ENCODE measurements at regions not wholly inside any gene's neighbourhood (a gene's known extent, or its start where the extent isn't known, plus 50 kb on each side); places are given as distances from the start of the nearest gene placed in this dataset.
"Not testable (repeated sequence)": the region's sequence is repeated elsewhere in the genome, so short reads cannot be mapped to it uniquely, and the experiment has no call there.

- no peak overlapping the region for H3K27ac Mint-ChIP-seq
- DNase-seq (ENCODE audit: low spot score, unreplicated experiment): no peak
- no peaks in the 10 kb centered on the region for H3K36me3 Mint-ChIP-seq (ENCODE audit: insufficient read depth)
- peaks cover 12% of the 10 kb centered on the region for H3K9me3 Mint-ChIP-seq (ENCODE audit: low read depth)
- no peaks in the 10 kb centered on the region for H3K4me1 Mint-ChIP-seq (ENCODE audit: low read depth)
- H3K27me3 Mint-ChIP-seq: no peaks in the 10 kb centered on the region
- TF ChIP-seq, protein P1, sequence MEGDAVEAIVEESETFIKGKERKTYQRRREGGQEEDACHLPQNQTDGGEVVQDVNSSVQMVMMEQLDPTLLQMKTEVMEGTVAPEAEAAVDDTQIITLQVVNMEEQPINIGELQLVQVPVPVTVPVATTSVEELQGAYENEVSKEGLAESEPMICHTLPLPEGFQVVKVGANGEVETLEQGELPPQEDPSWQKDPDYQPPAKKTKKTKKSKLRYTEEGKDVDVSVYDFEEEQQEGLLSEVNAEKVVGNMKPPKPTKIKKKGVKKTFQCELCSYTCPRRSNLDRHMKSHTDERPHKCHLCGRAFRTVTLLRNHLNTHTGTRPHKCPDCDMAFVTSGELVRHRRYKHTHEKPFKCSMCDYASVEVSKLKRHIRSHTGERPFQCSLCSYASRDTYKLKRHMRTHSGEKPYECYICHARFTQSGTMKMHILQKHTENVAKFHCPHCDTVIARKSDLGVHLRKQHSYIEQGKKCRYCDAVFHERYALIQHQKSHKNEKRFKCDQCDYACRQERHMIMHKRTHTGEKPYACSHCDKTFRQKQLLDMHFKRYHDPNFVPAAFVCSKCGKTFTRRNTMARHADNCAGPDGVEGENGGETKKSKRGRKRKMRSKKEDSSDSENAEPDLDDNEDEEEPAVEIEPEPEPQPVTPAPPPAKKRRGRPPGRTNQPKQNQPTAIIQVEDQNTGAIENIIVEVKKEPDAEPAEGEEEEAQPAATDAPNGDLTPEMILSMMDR (IDR thresholded peaks at IDR 0.05; ENCODE audit: unreplicated experiment): no peak
- H3K4me3 Mint-ChIP-seq (ENCODE audit: low read depth): no peak overlapping the region
Measured at GRCh38 chr7:54439391-54439790, 102.8 kb upstream of the VSTM2A start.

GRCh38 chr7:54444046-54444686 is 98.0 kb upstream of the VSTM2A start:
- DNase-seq (ENCODE audit: low spot score, unreplicated experiment); H3K27ac Mint-ChIP-seq; H3K27me3 Mint-ChIP-seq; H3K9me3 Mint-ChIP-seq (ENCODE audit: low read depth); H3K4me3 Mint-ChIP-seq (ENCODE audit: low read depth); H3K4me1 Mint-ChIP-seq (ENCODE audit: low read depth); H3K36me3 Mint-ChIP-seq (ENCODE audit: insufficient read depth): not testable (repeated sequence)

GRCh38 chr7:54453168-54453567 is 89.0 kb upstream of the VSTM2A start:
- H3K27ac Mint-ChIP-seq; H3K4me3 Mint-ChIP-seq (ENCODE audit: low read depth); H3K4me1 Mint-ChIP-seq (ENCODE audit: low read depth); H3K27me3 Mint-ChIP-seq; H3K36me3 Mint-ChIP-seq (ENCODE audit: insufficient read depth); DNase-seq (ENCODE audit: low spot score, unreplicated experiment): not testable (repeated sequence)
- H3K9me3 Mint-ChIP-seq (ENCODE audit: low read depth): peaks cover 39% of the 10 kb centered on the region

DNA sequence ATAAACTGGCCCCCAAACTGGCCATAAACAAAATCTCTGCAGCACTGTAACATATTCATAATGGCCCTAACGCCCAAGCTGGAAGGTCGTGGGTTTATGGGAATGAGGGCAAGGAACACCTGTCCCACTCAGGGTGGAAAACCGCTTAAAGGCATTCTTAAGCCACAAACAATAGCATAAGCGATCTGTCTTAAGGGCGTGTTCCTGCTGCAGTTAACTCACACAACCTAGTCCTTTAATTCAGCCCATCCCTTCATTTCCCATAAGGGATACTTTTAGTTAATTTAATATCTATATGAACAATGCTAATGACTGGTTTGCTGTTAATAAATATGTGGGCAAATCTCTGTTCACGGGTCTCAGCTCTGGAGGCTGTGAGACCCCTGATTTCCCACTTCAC is 87.5 kb upstream of the VSTM2A start:
- not testable (repeated sequence) for H3K27me3 Mint-ChIP-seq; H3K36me3 Mint-ChIP-seq (ENCODE audit: insufficient read depth); H3K4me3 Mint-ChIP-seq (ENCODE audit: low read depth); H3K27ac Mint-ChIP-seq; H3K4me1 Mint-ChIP-seq (ENCODE audit: low read depth); DNase-seq (ENCODE audit: low spot score, unreplicated experiment)
- H3K9me3 Mint-ChIP-seq (ENCODE audit: low read depth): peaks cover 44% of the 10 kb centered on the region

DNA sequence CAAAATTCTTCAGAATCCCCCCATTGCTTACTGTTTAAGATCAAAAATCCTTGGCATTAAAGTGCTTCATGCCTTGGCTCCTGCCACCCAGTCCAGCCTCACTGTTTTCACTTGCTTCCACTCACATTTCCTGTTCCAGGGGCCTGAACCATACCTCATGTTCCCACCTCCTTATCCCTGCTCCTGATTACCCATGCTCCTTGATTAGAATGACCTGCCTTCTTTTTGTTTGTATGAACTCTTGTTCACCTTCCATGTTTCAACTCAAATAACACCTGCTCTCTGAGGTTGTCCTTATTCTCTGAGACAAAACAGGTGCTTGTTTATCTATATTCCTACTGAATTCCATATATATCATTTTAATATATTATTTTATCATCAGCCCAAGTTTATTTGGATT is 77.1 kb upstream of the VSTM2A start:
- no peak for DNase-seq (ENCODE audit: low spot score, unreplicated experiment)
- H3K4me3 Mint-ChIP-seq (ENCODE audit: low read depth): no peak overlapping the region
- H3K9me3 Mint-ChIP-seq (ENCODE audit: low read depth): no peaks in the 10 kb centered on the region
- H3K4me1 Mint-ChIP-seq (ENCODE audit: low read depth): peaks cover 3% of the 10 kb centered on the region
- H3K27me3 Mint-ChIP-seq: no peaks in the 10 kb centered on the region
- H3K27ac Mint-ChIP-seq: peak overlapping the region; percentile 17
- TF ChIP-seq, protein P1 (IDR thresholded peaks at IDR 0.05; ENCODE audit: unreplicated experiment): no peak
- no peaks in the 10 kb centered on the region for H3K36me3 Mint-ChIP-seq (ENCODE audit: insufficient read depth)

DNA sequence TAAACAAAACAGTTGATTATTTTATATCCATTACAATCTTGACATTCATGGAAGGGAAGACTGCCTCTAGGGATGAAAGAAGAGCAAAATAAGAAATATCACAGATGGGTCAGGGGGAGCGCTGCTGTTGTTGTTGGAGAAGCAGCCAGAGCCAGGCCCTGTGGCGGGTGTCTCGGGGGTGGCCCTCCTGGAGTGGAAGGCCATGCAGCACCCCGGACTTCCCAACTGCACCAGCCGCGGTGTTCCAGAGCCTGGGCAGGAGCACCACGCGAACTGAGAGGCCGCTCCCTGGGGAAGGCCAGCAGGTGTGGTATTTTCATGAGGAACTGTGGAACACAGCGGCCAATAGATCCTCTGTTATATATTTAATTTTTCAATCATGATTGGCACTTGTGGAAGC is 72.4 kb upstream of the VSTM2A start:
- no peak overlapping the region for H3K27ac Mint-ChIP-seq
- TF ChIP-seq, protein P1 (IDR thresholded peaks at IDR 0.05; ENCODE audit: unreplicated experiment): no peak
- no peak for DNase-seq (ENCODE audit: low spot score, unreplicated experiment)
- no peaks in the 10 kb centered on the region for H3K36me3 Mint-ChIP-seq (ENCODE audit: insufficient read depth)
- H3K4me3 Mint-ChIP-seq (ENCODE audit: low read depth): no peak overlapping the region
- H3K27me3 Mint-ChIP-seq: no peaks in the 10 kb centered on the region
- peaks cover 6% of the 10 kb centered on the region for H3K9me3 Mint-ChIP-seq (ENCODE audit: low read depth)
- peaks cover 3% of the 10 kb centered on the region for H3K4me1 Mint-ChIP-seq (ENCODE audit: low read depth)

DNA sequence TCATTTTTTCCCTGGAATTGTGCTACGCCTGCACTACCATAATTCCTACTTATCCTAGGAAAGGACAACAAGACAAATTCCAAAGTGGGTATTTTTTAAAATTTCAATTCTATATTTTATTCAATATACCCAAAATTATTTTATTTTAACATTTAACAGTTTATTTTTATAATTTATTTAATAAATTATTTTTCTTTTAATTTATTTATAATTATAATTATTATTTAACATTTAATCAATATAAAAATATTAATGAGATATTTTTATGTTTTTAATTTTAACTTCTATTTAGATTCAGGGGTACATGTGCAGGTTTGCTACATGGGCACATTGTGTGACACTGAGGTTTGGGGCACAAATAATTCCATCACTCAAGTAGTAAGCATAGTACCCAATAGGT is 65.6 kb upstream of the VSTM2A start:
- Mint-ChIP-seq H3K27me3 (no peaks in the 10 kb centered on the region), H3K27ac (no peak overlapping the region), H3K9me3 (ENCODE audit: low read depth) (no peaks in the 10 kb centered on the region), H3K36me3 (ENCODE audit: insufficient read depth) (no peaks in the 10 kb centered on the region), H3K4me3 (ENCODE audit: low read depth) (no peak overlapping the region), H3K4me1 (ENCODE audit: low read depth) (no peaks in the 10 kb centered on the region)
- TF ChIP-seq, protein P1 (IDR thresholded peaks at IDR 0.05; ENCODE audit: unreplicated experiment): no peak
- DNase-seq (ENCODE audit: low spot score, unreplicated experiment): no peak

Data from progenitor cell of endocrine pancreas (in vitro differentiated cells).